Spleen (tissue), 7 donors: ENCODE measurements at regions not wholly inside any gene's neighbourhood (a gene's known extent, or its start where the extent isn't known, plus 50 kb on each side); places are given as distances from the start of the nearest gene placed in this dataset.

Experiments used
- POLR2A ChIP-seq, 3 donors: fragments of 450-650 bp; IDR thresholded peaks; one replicate each; pipeline ENCODE4 v1.5.1; 2017; ENCODE audit warnings: antibody characterized with exemption in 3 of 3, mild to moderate bottlenecking in 1 of 3
- POLR2AphosphoS5 ChIP-seq, 3 donors: sonication (generic); formaldehyde crosslinking; IDR thresholded peaks; one replicate each; pipeline ENCODE4 v1.5.1; 2017; ENCODE audit warnings: antibody characterized with exemption in 3 of 3
- TF ChIP-seq, protein P1 (sequence below), 11 experiments: fragments of 200-600 bp in 7 of 11; fragments of 450-650 bp in 4 of 11; sonication (generic) in 4 of 11; IDR thresholded peaks in 8 of 11; conservative IDR thresholded peaks in 3 of 11; 1 replicate in 7 of 11; 2 replicates in 4 of 11; pipeline versions ENCODE4 v1.4.0 to v1.8.0; 2016 to 2021; ENCODE audit warnings: antibody characterized with exemption in 11 of 11, inconsistent platforms in 4 of 11, mild to moderate bottlenecking in 1 of 11
- donor health status: DM: no; HTN: no; CAD: no; lungs with moderate emphysema.
- donor health status: DM: no; HTN: no; CAD: no.
- donor health status: DM: no; HTN: no; CAD: no.

DNA sequence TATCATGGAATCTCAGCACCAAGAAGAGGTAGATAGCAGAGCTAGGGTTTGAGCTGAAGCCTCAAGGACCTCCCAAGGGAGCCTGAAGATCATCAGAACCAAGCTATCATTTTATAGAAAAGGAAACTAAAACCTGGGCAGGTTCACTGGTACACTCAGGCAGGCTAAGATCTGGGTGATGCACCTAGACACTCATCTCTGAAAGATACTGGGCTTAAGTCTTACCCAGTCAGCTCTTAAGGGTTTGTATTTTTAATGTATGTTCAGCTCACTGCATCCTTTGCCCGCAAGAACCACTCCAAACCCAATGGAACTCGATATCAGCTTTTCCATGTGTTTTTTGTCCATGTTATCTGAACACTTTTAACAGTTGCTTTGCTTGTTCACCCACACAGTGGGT is 78.0 kb upstream of the SLC22A16 start:
- no peak for TF ChIP-seq POLR2AphosphoS5 (IDR thresholded peaks at IDR 0.05)
- TF ChIP-seq, protein P1, sequence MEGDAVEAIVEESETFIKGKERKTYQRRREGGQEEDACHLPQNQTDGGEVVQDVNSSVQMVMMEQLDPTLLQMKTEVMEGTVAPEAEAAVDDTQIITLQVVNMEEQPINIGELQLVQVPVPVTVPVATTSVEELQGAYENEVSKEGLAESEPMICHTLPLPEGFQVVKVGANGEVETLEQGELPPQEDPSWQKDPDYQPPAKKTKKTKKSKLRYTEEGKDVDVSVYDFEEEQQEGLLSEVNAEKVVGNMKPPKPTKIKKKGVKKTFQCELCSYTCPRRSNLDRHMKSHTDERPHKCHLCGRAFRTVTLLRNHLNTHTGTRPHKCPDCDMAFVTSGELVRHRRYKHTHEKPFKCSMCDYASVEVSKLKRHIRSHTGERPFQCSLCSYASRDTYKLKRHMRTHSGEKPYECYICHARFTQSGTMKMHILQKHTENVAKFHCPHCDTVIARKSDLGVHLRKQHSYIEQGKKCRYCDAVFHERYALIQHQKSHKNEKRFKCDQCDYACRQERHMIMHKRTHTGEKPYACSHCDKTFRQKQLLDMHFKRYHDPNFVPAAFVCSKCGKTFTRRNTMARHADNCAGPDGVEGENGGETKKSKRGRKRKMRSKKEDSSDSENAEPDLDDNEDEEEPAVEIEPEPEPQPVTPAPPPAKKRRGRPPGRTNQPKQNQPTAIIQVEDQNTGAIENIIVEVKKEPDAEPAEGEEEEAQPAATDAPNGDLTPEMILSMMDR (IDR thresholded peaks at IDR 0.05 in 8 of 11, conservative IDR thresholded peaks at IDR 0.05 in 3 of 11) = no peak
- no peak for TF ChIP-seq POLR2A (IDR thresholded peaks at IDR 0.05)
